Uterus (tissue), 2 donors: ENCODE measurements at regions not wholly inside any gene's neighbourhood (a gene's known extent, or its start where the extent isn't known, plus 50 kb on each side); places are given as distances from the start of the nearest gene placed in this dataset.

Source experiments
- POLR2A ChIP-seq, 2 donors: fragments of 450-650 bp; IDR thresholded peaks; one replicate each; pipeline ENCODE4 v1.6.1; 2016; ENCODE audit warnings: antibody characterized with exemption in 2 of 2, mild to moderate bottlenecking in 1 of 2, moderate library complexity in 1 of 2
- TF ChIP-seq, protein P1 (sequence below), 4 experiments: fragments of 200-600 bp in 2 of 4; fragments of 450-650 bp in 2 of 4; sonication (generic) in 2 of 4; IDR thresholded peaks; one replicate each; pipeline ENCODE4 v1.5.1; 2016 to 2019; ENCODE audit warnings: antibody characterized with exemption in 4 of 4, mild to moderate bottlenecking in 2 of 4, moderate library complexity in 1 of 4

DNA sequence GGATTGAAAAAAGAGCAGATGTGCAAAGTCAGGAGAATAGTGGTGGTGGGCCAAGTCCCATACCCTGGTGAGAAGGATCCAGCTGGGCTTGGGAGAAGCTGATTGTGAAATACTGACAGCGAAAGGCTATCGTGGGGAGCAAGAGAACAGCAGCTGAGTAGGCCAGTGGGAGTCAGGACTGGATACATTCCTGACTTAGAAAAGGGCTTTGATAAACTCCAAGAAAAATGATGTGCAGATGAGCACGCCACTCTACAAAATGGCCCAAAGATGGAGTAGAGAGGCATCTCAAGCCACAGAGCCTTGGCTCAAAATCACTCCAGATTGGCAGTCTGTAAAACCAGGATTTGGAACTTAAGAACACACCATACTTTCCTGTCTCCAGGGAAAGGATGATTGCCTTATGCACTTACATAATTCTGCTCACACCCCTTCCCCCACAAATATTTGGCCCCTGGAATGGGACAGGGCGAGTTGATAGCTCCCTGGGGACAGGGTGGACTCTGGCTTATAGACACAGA, 578.7 kb downstream of the MAFB start:
- TF ChIP-seq, protein P1, sequence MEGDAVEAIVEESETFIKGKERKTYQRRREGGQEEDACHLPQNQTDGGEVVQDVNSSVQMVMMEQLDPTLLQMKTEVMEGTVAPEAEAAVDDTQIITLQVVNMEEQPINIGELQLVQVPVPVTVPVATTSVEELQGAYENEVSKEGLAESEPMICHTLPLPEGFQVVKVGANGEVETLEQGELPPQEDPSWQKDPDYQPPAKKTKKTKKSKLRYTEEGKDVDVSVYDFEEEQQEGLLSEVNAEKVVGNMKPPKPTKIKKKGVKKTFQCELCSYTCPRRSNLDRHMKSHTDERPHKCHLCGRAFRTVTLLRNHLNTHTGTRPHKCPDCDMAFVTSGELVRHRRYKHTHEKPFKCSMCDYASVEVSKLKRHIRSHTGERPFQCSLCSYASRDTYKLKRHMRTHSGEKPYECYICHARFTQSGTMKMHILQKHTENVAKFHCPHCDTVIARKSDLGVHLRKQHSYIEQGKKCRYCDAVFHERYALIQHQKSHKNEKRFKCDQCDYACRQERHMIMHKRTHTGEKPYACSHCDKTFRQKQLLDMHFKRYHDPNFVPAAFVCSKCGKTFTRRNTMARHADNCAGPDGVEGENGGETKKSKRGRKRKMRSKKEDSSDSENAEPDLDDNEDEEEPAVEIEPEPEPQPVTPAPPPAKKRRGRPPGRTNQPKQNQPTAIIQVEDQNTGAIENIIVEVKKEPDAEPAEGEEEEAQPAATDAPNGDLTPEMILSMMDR (IDR thresholded peaks at IDR 0.05): no peak
- TF ChIP-seq POLR2A (IDR thresholded peaks at IDR 0.05): no peak
